ENCODE measurements at regions not wholly inside any gene's neighbourhood (a gene's known extent, or its start where the extent isn't known, plus 50 kb on each side); places are given as distances from the start of the nearest gene placed in this dataset.
"Not testable (repeated sequence)": the region's sequence is repeated elsewhere in the genome, so short reads cannot be mapped to it uniquely, and the experiment has no call there.

GRCh38 chr3:103881809-103882208 is 1447.0 kb downstream of the ZPLD1 start:
- not testable (repeated sequence) for DNase-seq (ENCODE audit: low read depth in 2 of 2)

GRCh38 chr3:103889675-103890074 is 1454.9 kb downstream of the ZPLD1 start:
- no peak for DNase-seq (ENCODE audit: low read depth in 2 of 2)

GRCh38 chr3:103894162-103894822 is 1459.5 kb downstream of the ZPLD1 start:
- no peak for DNase-seq (ENCODE audit: low read depth in 2 of 2)

GRCh38 chr3:103899328-103899727 is 1464.5 kb downstream of the ZPLD1 start:
- DNase-seq (ENCODE audit: low read depth in 2 of 2), result no peak

- no peak for DNase-seq (ENCODE audit: low read depth in 2 of 2)
These were observed 1461.7 kb upstream of the ALCAM start for GRCh38 chr3:103904991-103905390.

- no peak for DNase-seq (ENCODE audit: low read depth in 2 of 2)
These were observed 1460.4 kb upstream of the ALCAM start for GRCh38 chr3:103906304-103906703.

GRCh38 chr3:103906808-103907207 is 1459.9 kb upstream of the ALCAM start:
- no peak for DNase-seq (ENCODE audit: low read depth in 2 of 2)

GRCh38 chr3:103907567-103907966 is 1459.1 kb upstream of the ALCAM start:
- no peak for DNase-seq (ENCODE audit: low read depth in 2 of 2)

- DNase-seq (ENCODE audit: low read depth in 2 of 2), result no peak
These were observed 1457.3 kb upstream of the ALCAM start for GRCh38 chr3:103909395-103909794.

GRCh38 chr3:103918336-103918735 is 1448.4 kb upstream of the ALCAM start:
- no peak for DNase-seq (ENCODE audit: low read depth in 2 of 2)

GRCh38 chr3:103919327-103919726 is 1447.4 kb upstream of the ALCAM start:
- no peak for DNase-seq (ENCODE audit: low read depth in 2 of 2)

- DNase-seq (ENCODE audit: low read depth in 2 of 2), result no peak
These were observed 1442.8 kb upstream of the ALCAM start for GRCh38 chr3:103923907-103924306.

- DNase-seq (ENCODE audit: low read depth in 2 of 2), result no peak
These were observed 1442.2 kb upstream of the ALCAM start for GRCh38 chr3:103924544-103924943.

GRCh38 chr3:103926936-103927335 is 1439.8 kb upstream of the ALCAM start:
- DNase-seq (ENCODE audit: low read depth in 2 of 2), result no peak

- no peak for DNase-seq (ENCODE audit: low read depth in 2 of 2)
These were observed 1438.8 kb upstream of the ALCAM start for GRCh38 chr3:103927896-103928295.

- no peak for DNase-seq (ENCODE audit: low read depth in 2 of 2)
These were observed 1429.6 kb upstream of the ALCAM start for GRCh38 chr3:103937094-103937493.

- no peak for DNase-seq (ENCODE audit: low read depth in 2 of 2)
These were observed 1419.6 kb upstream of the ALCAM start for GRCh38 chr3:103947062-103947461.

- DNase-seq (ENCODE audit: low read depth in 2 of 2), result no peak
These were observed 1417.0 kb upstream of the ALCAM start for GRCh38 chr3:103949693-103950092.

- no peak for DNase-seq (ENCODE audit: low read depth in 2 of 2)
These were observed 1416.0 kb upstream of the ALCAM start for GRCh38 chr3:103950676-103951075.

- no peak for DNase-seq (ENCODE audit: low read depth in 2 of 2)
These were observed 1412.9 kb upstream of the ALCAM start for GRCh38 chr3:103953796-103954195.

- DNase-seq (ENCODE audit: low read depth in 2 of 2), result no peak
These were observed 1405.9 kb upstream of the ALCAM start for GRCh38 chr3:103960819-103961218.

GRCh38 chr3:103963599-103963998 is 1403.1 kb upstream of the ALCAM start:
- DNase-seq (ENCODE audit: low read depth in 2 of 2), result no peak

GRCh38 chr3:103965764-103966163 is 1400.9 kb upstream of the ALCAM start:
- no peak for DNase-seq (ENCODE audit: low read depth in 2 of 2)

- no peak for DNase-seq (ENCODE audit: low read depth in 2 of 2)
These were observed 1400.0 kb upstream of the ALCAM start for GRCh38 chr3:103966749-103967148.

Measured in fibroblast of skin of left biceps (primary cell).